SU-DHL-6 (cell line): ENCODE measurements at regions not wholly inside any gene's neighbourhood (a gene's known extent, or its start where the extent isn't known, plus 50 kb on each side); places are given as distances from the start of the nearest gene placed in this dataset.

Experiments
- H2AFZ ChIP-seq: fragments of 200-600 bp; sonication (generic); 2 replicates; pipeline ENCODE4 v1.6.1; 2014; ENCODE audit warnings: low read depth, mild to moderate bottlenecking, moderate library complexity, mixed read lengths, antibody characterized with exemption, low read length; ENCODE audit not compliant: severe bottlenecking
- H3F3A ChIP-seq: fragments of 200-600 bp; shearing (Covaris generic); 2 replicates; pipeline ENCODE4 v1.6.0; 2016; ENCODE audit warnings: antibody characterized with exemption, mild to moderate bottlenecking; ENCODE audit not compliant: insufficient read depth
- H3K27ac ChIP-seq: fragments of 200-600 bp; sonication (generic); 2 replicates; pipeline ENCODE4 v1.5.1; 2016; ENCODE audit warnings: low read depth, mild to moderate bottlenecking, low read length, moderate library complexity, mixed read lengths
- H3K27me3 ChIP-seq: fragments of 200-600 bp; sonication (generic), shearing (Covaris generic); 2 replicates; pipeline ENCODE4 v1.6.0; 2014; ENCODE audit warnings: mild to moderate bottlenecking, low read length
- H3K36me3 ChIP-seq: fragments of 200-600 bp; sonication (generic); 2 replicates; pipeline ENCODE4 v1.6.1; 2014; ENCODE audit warnings: mild to moderate bottlenecking, low read length, mixed read lengths
- H3K4me2 ChIP-seq: fragments of 300-600, 200-600 bp; shearing (Covaris generic), sonication (generic); 2 replicates; pipeline ENCODE4 v1.6.0; 2014; ENCODE audit warnings: low read length, low read depth, mild to moderate bottlenecking; ENCODE audit not compliant: poor library complexity, severe bottlenecking
- H3K4me3 ChIP-seq: fragments of 200-600 bp; sonication (generic); 2 replicates; pipeline ENCODE4 v1.5.1; 2014; ENCODE audit warnings: antibody characterized with exemption, low read length, mild to moderate bottlenecking, mixed read lengths; ENCODE audit not compliant: insufficient read depth, poor library complexity, severe bottlenecking
- H3K79me2 ChIP-seq: fragments of 200-600 bp; sonication (generic); 2 replicates; pipeline ENCODE4 v1.6.1; 2014; ENCODE audit warnings: mild to moderate bottlenecking, low read length, moderate library complexity; ENCODE audit not compliant: insufficient read depth
- H3K9ac ChIP-seq: fragments of 200-600 bp; sonication (generic); 2 replicates; pipeline ENCODE4 v1.7.0; 2014; ENCODE audit warnings: mild to moderate bottlenecking, low read length
- H3K9me2 ChIP-seq: fragments of 200-600 bp; sonication (generic); replicated peaks from 2 replicates; pipeline ENCODE4 v1.6.1; 2014; ENCODE audit warnings: low read length; ENCODE audit not compliant: insufficient read depth
- H3K9me3 ChIP-seq: fragments of 200-600 bp; sonication (generic); 2 replicates; pipeline ENCODE4 v1.6.1; 2014; ENCODE audit warnings: low read length, mixed read lengths; ENCODE audit not compliant: insufficient read depth
- H4K20me1 ChIP-seq: fragments of 200-600 bp; sonication (generic); 2 replicates; pipeline ENCODE4 v1.6.1; 2014; ENCODE audit warnings: low read depth, mild to moderate bottlenecking, antibody characterized with exemption, low read length, moderate library complexity, mixed read lengths
- CTCF ChIP-seq: fragments of 200-600 bp; sonication (generic); IDR thresholded peaks from one replicate; pipeline ENCODE4 v1.5.1; 2017; ENCODE audit warnings: antibody characterized with exemption, mild to moderate bottlenecking, low read length, moderate library complexity; ENCODE audit not compliant: insufficient read depth, poor library complexity, severe bottlenecking
- EZH2phosphoT487 ChIP-seq: fragments of 200-600 bp; sonication (generic), shearing (Covaris generic); conservative IDR thresholded peaks from 2 replicates; pipeline ENCODE4 v1.6.1; 2018; ENCODE audit warnings: mild to moderate bottlenecking, antibody characterized with exemption, low read length, moderate library complexity, mixed read lengths

GRCh38 chr2:751474-751873 is 74.3 kb upstream of the TMEM18 start:
- no peaks in the 10 kb centered on the region for H3K9me3 ChIP-seq
- no peak overlapping the region for H3K4me3 ChIP-seq
- TF ChIP-seq CTCF (no peak), EZH2phosphoT487 (no peak)
- H3K4me2 ChIP-seq = no peak overlapping the region
- H3K27me3 ChIP-seq = no peaks in the 10 kb centered on the region
- H4K20me1 ChIP-seq = no peaks in the 10 kb centered on the region
- no peaks in the 10 kb centered on the region for H3K9me2 ChIP-seq
- no peaks in the 10 kb centered on the region for H3K36me3 ChIP-seq
- no peaks in the 10 kb centered on the region for H3F3A ChIP-seq
- H2AFZ ChIP-seq = no peak overlapping the region
- no peak overlapping the region for H3K27ac ChIP-seq
- H3K9ac ChIP-seq = no peak overlapping the region
- H3K79me2 ChIP-seq = no peaks in the 10 kb centered on the region

- Histone ChIP-seq H3K9ac (no peak overlapping the region), H3K4me2 (no peak overlapping the region), H4K20me1 (no peaks in the 10 kb centered on the region), H3K27me3 (no peaks in the 10 kb centered on the region), H3K36me3 (no peaks in the 10 kb centered on the region), H3K9me3 (no peaks in the 10 kb centered on the region), H3K4me3 (no peak overlapping the region), H3F3A (no peaks in the 10 kb centered on the region), H3K9me2 (no peaks in the 10 kb centered on the region), H3K27ac (no peak overlapping the region), H2AFZ (no peak overlapping the region), H3K79me2 (no peaks in the 10 kb centered on the region)
- TF ChIP-seq CTCF = no peak
- TF ChIP-seq EZH2phosphoT487 = no peak
Observed at GRCh38 chr2:750628-751027, 73.4 kb upstream of the TMEM18 start.

GRCh38 chr2:747762-748351 is 70.7 kb upstream of the TMEM18 start:
- H3K79me2 ChIP-seq = no peaks in the 10 kb centered on the region
- no peak overlapping the region for H3K9ac ChIP-seq
- TF ChIP-seq CTCF (no peak), EZH2phosphoT487 (no peak)
- H3K27me3 ChIP-seq = no peaks in the 10 kb centered on the region
- H3K9me3 ChIP-seq = no peaks in the 10 kb centered on the region
- H3K4me2 ChIP-seq = no peak overlapping the region
- H3K27ac ChIP-seq = no peak overlapping the region
- H4K20me1 ChIP-seq = no peaks in the 10 kb centered on the region
- H3K36me3 ChIP-seq = no peaks in the 10 kb centered on the region
- no peaks in the 10 kb centered on the region for H3F3A ChIP-seq
- no peak overlapping the region for H2AFZ ChIP-seq
- H3K4me3 ChIP-seq = no peak overlapping the region
- no peaks in the 10 kb centered on the region for H3K9me2 ChIP-seq

GRCh38 chr2:746697-747096 is 69.5 kb upstream of the TMEM18 start:
- Histone ChIP-seq H3K36me3 (no peaks in the 10 kb centered on the region), H3K79me2 (no peaks in the 10 kb centered on the region), H3K27ac (no peak overlapping the region), H3K9me3 (no peaks in the 10 kb centered on the region), H3F3A (no peaks in the 10 kb centered on the region), H3K4me3 (no peak overlapping the region), H2AFZ (no peak overlapping the region), H3K27me3 (no peaks in the 10 kb centered on the region), H4K20me1 (no peaks in the 10 kb centered on the region), H3K4me2 (no peak overlapping the region), H3K9ac (no peak overlapping the region), H3K9me2 (no peaks in the 10 kb centered on the region)
- TF ChIP-seq EZH2phosphoT487 = no peak
- no peak for TF ChIP-seq CTCF
